ENCODE measurements at regions not wholly inside any gene's neighbourhood (a gene's known extent, or its start where the extent isn't known, plus 50 kb on each side); places are given as distances from the start of the nearest gene placed in this dataset.

DNA sequence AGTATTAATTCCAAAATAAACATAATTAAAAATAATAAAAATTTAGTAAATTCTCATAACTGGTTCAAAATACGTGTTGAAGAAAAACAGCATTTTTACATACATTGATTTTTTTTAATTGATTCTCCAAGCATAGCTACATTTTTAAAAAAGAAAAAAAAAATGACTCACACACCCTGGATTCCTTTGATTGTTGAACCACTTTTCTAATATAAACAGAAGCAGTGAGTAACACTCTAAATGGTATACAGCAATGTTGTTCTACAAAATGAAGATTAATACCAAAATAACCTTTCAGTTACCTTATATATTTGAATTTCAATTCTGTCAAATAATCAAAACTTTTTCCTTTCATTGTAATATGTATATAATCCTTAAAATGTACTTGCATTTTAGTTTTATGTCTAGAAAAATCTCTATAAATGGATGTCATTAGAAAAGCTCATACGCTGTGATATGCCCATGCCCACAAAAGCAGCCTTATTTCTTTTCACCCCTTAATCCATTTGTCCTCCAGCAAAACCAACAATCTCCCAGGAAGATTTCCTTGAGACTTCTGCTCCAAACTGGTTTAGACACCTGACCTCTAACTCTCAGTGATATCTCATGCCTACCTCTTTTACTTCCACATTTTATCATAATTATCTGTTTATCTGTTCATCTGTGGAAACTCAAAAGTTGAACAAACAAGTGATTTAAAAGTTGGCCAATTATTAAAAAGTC, 246.4 kb upstream of the NR5A2 start:
- Mint-ChIP-seq H3K4me3 (ENCODE audit: low read depth) (no peak overlapping the region), H3K36me3 (ENCODE audit: insufficient read depth) (no peaks in the 10 kb centered on the region), H3K4me1 (ENCODE audit: low read depth) (peaks cover 8% of the 10 kb centered on the region)

DNA sequence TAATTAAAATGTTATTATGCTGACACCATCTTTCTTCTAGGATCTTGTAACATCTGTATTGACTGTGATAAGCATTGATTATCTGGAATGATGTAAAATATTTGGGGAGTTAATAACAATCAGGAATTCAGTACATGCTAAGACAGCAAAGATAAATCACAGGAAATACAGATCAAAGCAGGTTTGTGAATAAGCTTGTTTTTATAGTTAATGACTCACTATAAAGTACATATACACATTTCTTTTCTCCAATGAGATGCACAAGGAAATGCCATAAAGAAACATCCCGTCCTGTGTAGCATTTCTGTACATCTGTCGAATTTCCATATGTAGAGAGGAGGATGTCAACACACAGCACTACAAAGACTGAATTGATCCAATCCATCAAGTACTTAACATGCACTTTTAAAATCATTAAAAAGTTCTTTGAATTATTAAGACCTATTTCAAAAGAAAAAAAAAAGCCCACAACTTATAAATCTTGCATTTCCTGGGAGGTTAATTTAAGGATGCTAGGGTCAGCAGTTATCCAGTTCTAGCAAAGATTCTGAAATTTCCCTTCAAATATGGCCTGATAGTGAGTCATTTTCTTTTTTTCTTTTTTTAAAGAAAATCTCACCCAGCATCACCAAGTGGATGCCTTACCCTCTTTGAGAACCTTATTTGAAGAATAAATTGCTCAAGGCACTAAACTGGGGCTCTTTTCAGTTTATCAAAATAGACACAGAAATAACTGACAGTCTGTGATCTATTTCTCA, 243.2 kb upstream of the NR5A2 start:
- Mint-ChIP-seq H3K27me3 (no peaks in the 10 kb centered on the region), H3K36me3 (ENCODE audit: insufficient read depth) (no peaks in the 10 kb centered on the region)

More for the DNA sequence above, 246.4 kb upstream of the NR5A2 start:
- no peak for DNase-seq (ENCODE audit: low spot score, unreplicated experiment)
- no peak overlapping the region for H3K27ac Mint-ChIP-seq
- no peaks in the 10 kb centered on the region for H3K27me3 Mint-ChIP-seq
- TF ChIP-seq, protein P1, sequence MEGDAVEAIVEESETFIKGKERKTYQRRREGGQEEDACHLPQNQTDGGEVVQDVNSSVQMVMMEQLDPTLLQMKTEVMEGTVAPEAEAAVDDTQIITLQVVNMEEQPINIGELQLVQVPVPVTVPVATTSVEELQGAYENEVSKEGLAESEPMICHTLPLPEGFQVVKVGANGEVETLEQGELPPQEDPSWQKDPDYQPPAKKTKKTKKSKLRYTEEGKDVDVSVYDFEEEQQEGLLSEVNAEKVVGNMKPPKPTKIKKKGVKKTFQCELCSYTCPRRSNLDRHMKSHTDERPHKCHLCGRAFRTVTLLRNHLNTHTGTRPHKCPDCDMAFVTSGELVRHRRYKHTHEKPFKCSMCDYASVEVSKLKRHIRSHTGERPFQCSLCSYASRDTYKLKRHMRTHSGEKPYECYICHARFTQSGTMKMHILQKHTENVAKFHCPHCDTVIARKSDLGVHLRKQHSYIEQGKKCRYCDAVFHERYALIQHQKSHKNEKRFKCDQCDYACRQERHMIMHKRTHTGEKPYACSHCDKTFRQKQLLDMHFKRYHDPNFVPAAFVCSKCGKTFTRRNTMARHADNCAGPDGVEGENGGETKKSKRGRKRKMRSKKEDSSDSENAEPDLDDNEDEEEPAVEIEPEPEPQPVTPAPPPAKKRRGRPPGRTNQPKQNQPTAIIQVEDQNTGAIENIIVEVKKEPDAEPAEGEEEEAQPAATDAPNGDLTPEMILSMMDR (IDR thresholded peaks at IDR 0.05; ENCODE audit: unreplicated experiment) = no peak
- no peaks in the 10 kb centered on the region for H3K9me3 Mint-ChIP-seq (ENCODE audit: low read depth)

DNA sequence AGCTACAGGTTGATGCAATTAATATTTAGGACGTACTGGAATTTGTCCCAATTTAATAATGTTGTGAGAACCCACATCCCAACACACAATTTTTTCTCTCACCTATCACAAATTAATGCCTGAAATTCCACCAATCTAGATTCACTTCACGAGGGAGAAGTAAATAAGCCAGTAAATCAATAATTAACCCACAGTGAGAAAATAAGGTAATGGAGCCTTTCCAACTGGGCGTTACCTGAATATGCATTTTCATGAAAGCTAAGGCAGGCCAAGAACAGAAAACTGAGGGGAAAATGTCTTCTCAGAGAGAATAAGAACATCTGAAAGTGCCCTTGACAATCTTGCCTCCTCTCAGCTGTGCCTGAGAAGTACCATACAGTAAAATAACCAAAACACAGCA, 240.8 kb upstream of the NR5A2 start:
- TF ChIP-seq, protein P1 (IDR thresholded peaks at IDR 0.05; ENCODE audit: unreplicated experiment) = no peak
- Mint-ChIP-seq H3K4me1 (ENCODE audit: low read depth) (peaks cover 5% of the 10 kb centered on the region), H3K9me3 (ENCODE audit: low read depth) (no peaks in the 10 kb centered on the region), H3K27ac (no peak overlapping the region), H3K36me3 (ENCODE audit: insufficient read depth) (no peaks in the 10 kb centered on the region), H3K4me3 (ENCODE audit: low read depth) (no peak overlapping the region), H3K27me3 (no peaks in the 10 kb centered on the region)
- DNase-seq (ENCODE audit: low spot score, unreplicated experiment) = no peak

More for the DNA sequence above, 243.2 kb upstream of the NR5A2 start:
- Mint-ChIP-seq H3K4me3 (ENCODE audit: low read depth) (no peak overlapping the region), H3K4me1 (ENCODE audit: low read depth) (peaks cover 7% of the 10 kb centered on the region), H3K9me3 (ENCODE audit: low read depth) (no peaks in the 10 kb centered on the region), H3K27ac (no peak overlapping the region)
- TF ChIP-seq, protein P1 (IDR thresholded peaks at IDR 0.05; ENCODE audit: unreplicated experiment) = no peak
- DNase-seq (ENCODE audit: low spot score, unreplicated experiment) = no peak

DNA sequence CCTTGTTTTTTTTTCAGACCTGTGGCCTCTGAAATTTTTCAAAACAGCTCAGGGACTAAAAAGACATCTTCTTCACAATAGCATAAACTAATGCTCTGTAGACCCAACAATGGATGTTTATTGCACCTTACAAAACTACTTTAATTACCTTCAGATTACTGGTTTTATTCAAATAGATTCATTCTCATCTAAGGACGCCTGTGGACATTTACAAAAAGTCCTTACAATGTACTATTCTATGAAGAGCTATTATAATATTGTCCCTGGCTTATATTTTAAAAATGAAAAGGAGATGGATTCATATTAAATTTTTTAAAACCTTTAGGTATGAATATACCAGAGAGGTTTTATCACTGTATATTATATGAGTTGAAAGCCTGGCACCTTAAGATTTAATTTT, 238.4 kb upstream of the NR5A2 start:
- Mint-ChIP-seq H3K4me3 (ENCODE audit: low read depth) (no peak overlapping the region), H3K4me1 (ENCODE audit: low read depth) (peaks cover 4% of the 10 kb centered on the region), H3K27ac (no peak overlapping the region), H3K36me3 (ENCODE audit: insufficient read depth) (no peaks in the 10 kb centered on the region), H3K27me3 (no peaks in the 10 kb centered on the region), H3K9me3 (ENCODE audit: low read depth) (no peaks in the 10 kb centered on the region)
- TF ChIP-seq, protein P1 (IDR thresholded peaks at IDR 0.05; ENCODE audit: unreplicated experiment) = no peak
- no peak for DNase-seq (ENCODE audit: low spot score, unreplicated experiment)

DNA sequence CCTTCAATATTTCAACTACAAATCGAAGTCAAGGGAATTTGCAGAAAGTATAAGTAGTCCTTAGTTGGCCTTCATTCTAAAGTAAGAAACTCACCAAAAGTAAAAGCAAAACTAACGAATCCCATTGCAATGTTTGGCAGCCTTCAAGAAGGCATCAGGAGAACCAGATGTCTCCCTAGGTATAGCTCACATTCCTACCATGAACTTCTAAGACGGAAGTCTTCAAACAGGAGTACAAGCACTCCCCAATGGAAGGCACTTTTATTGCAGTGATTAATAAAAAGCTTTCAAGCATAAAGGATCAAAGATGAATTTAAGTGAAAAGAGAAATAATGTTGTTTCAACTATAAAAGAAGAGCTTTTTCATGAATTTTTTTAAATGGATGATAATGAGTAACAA, 236.0 kb upstream of the NR5A2 start:
- TF ChIP-seq, protein P1 (IDR thresholded peaks at IDR 0.05; ENCODE audit: unreplicated experiment) = no peak
- no peaks in the 10 kb centered on the region for H3K36me3 Mint-ChIP-seq (ENCODE audit: insufficient read depth)
- peaks cover 4% of the 10 kb centered on the region for H3K9me3 Mint-ChIP-seq (ENCODE audit: low read depth)
- H3K27me3 Mint-ChIP-seq = no peaks in the 10 kb centered on the region
- H3K4me1 Mint-ChIP-seq (ENCODE audit: low read depth) = peaks cover 4% of the 10 kb centered on the region
- no peak overlapping the region for H3K27ac Mint-ChIP-seq
- no peak overlapping the region for H3K4me3 Mint-ChIP-seq (ENCODE audit: low read depth)
- DNase-seq (ENCODE audit: low spot score, unreplicated experiment) = no peak
